H1 (cell line): ENCODE measurements at regions not wholly inside any gene's neighbourhood (a gene's known extent, or its start where the extent isn't known, plus 50 kb on each side); places are given as distances from the start of the nearest gene placed in this dataset.

Experiments
- CTCF ChIA-PET: fragments of 300-600 bp; sonication (Branson Sonifier 250); formaldehyde crosslinking; loops from one replicate; lab custom pipeline; 2021; ENCODE audit not compliant: partially characterized antibody; lab: Charles Lee
- POLR2A ChIA-PET: fragments of 300-600 bp; sonication (Branson Sonifier 250); formaldehyde crosslinking; loops from one replicate; lab custom pipeline; 2021; ENCODE audit warnings: inconsistent platforms; ENCODE audit not compliant: partially characterized antibody; lab: Charles Lee
- DNase-seq, 2 experiments: peaks; one replicate each; pipeline versions ENCODE4 v3.0.0 to v3.0.0-alpha.2; 2010 to 2022; ENCODE audit warnings: low spot score in 2 of 2, low read depth in 1 of 2, mixed read lengths in 1 of 2
- FAIRE-seq: peaks from 2 replicates; lab custom pipeline; 2011; peaks lifted over from hg19 to GRCh38; lab: Jason Lieb, UNC
- H2AFZ ChIP-seq: 2 replicates; pipeline ENCODE4 v1.8.1; 2012; ENCODE audit warnings: low read length, inconsistent platforms
- H2AK5ac ChIP-seq: 2 replicates; pipeline ENCODE4 v1.6.1; 2013; ENCODE audit warnings: low read depth, low read length
- H2BK120ac ChIP-seq: replicated peaks from 2 replicates; pipeline ENCODE3; 2013; ENCODE audit warnings: low read depth, low read length, inconsistent platforms
- H2BK12ac ChIP-seq: 2 replicates; pipeline ENCODE4 v1.6.1; 2013; ENCODE audit warnings: low read depth, low read length
- H2BK15ac ChIP-seq: 2 replicates; pipeline ENCODE4 v1.6.1; 2013; ENCODE audit warnings: low read length
- H2BK20ac ChIP-seq: 2 replicates; pipeline ENCODE4 v1.6.1; 2013; ENCODE audit warnings: low read length
- H2BK5ac ChIP-seq: 2 replicates; pipeline ENCODE4 v1.6.1; 2013; ENCODE audit warnings: low read depth, low read length
- H3K14ac ChIP-seq: 2 replicates; pipeline ENCODE4 v1.6.1; 2013; ENCODE audit warnings: inconsistent platforms; ENCODE audit not compliant: insufficient read length
- H3K18ac ChIP-seq: 2 replicates; pipeline ENCODE4 v1.6.1; 2013; ENCODE audit warnings: low read length; ENCODE audit errors: extremely low read depth
- H3K23ac ChIP-seq: 2 replicates; pipeline ENCODE4 v1.6.1; 2013; ENCODE audit warnings: inconsistent platforms; ENCODE audit not compliant: insufficient read length
- H3K23me2 ChIP-seq: 2 replicates; pipeline ENCODE4 v1.6.1; 2013; ENCODE audit warnings: low read depth, low read length
- H3K27ac ChIP-seq: 2 replicates; pipeline ENCODE4 v1.6.1; 2011; ENCODE audit warnings: low read depth, low read length, inconsistent platforms
- H3K27me3 ChIP-seq, 4 experiments: replicated peaks in 1 of 4; 1 replicate in 1 of 4; 2 replicates in 3 of 4; pipeline versions ENCODE4 v1.6.1 to v1.8.1; 2011 to 2013; ENCODE audit warnings: low read length in 3 of 4, mild to moderate bottlenecking in 3 of 4, inconsistent platforms in 2 of 4, mixed read lengths in 2 of 4, moderate library complexity in 1 of 4; ENCODE audit not compliant: control insufficient read depth in 3 of 4, insufficient read depth in 3 of 4; ENCODE audit errors: extremely low read depth in 1 of 4
- H3K36me3 ChIP-seq, 4 experiments: 2 replicates each; pipeline versions ENCODE4 v1.6.1 to v1.8.1; 2011 to 2013; ENCODE audit warnings: mild to moderate bottlenecking in 4 of 4, low read length in 3 of 4, moderate library complexity in 2 of 4, control low read depth in 1 of 4, inconsistent platforms in 1 of 4; ENCODE audit not compliant: insufficient read depth in 4 of 4, control insufficient read depth in 2 of 4
- H3K4ac ChIP-seq: replicated peaks from 2 replicates; pipeline ENCODE3; 2013; ENCODE audit warnings: low read length, low read depth, mixed read lengths, inconsistent platforms; ENCODE audit not compliant: insufficient read length
- H3K4me1 ChIP-seq, 4 experiments: replicated peaks in 1 of 4; 1 replicate in 1 of 4; 2 replicates in 3 of 4; pipeline versions ENCODE4 v1.6.1 to v1.8.1; 2011 to 2013; ENCODE audit warnings: low read length in 3 of 4, inconsistent platforms in 2 of 4, mixed read lengths in 1 of 4; ENCODE audit not compliant: insufficient read depth in 4 of 4, control insufficient read depth in 3 of 4
- H3K4me2 ChIP-seq, 2 experiments: 2 replicates each; pipeline versions ENCODE4 v1.6.1 to v1.8.1; 2011 to 2013; ENCODE audit warnings: low read depth in 2 of 2, low read length in 2 of 2, control low read depth in 1 of 2, inconsistent platforms in 1 of 2, mild to moderate bottlenecking in 1 of 2; ENCODE audit not compliant: insufficient read depth in 1 of 2
- H3K4me3 ChIP-seq, 4 experiments: fragments of 200-600, 300-600 bp in 1 of 4; sonication (generic), shearing (Covaris generic), sonication (Bioruptor Twin) in 1 of 4; 2 replicates each; pipeline versions ENCODE4 v1.5.1 to v1.8.1; 2011 to 2016; ENCODE audit warnings: low read length in 4 of 4, low read depth in 3 of 4, control low read depth in 2 of 4, inconsistent platforms in 2 of 4, mild to moderate bottlenecking in 2 of 4, mixed read lengths in 1 of 4, moderate library complexity in 1 of 4; ENCODE audit not compliant: insufficient read depth in 2 of 4; ENCODE audit errors: extremely low read depth in 1 of 4
- H3K56ac ChIP-seq: replicated peaks from 2 replicates; pipeline ENCODE3; 2013; ENCODE audit warnings: low read depth, mild to moderate bottlenecking, mixed read lengths, low read length, inconsistent platforms; ENCODE audit not compliant: insufficient read length
- H3K79me1 ChIP-seq: 2 replicates; pipeline ENCODE4 v1.6.1; 2013; ENCODE audit warnings: low read depth, low read length, control low read depth
- H3K79me2 ChIP-seq, 2 experiments: 2 replicates each; pipeline versions ENCODE4 v1.6.1 to v1.8.1; 2012 to 2013; ENCODE audit warnings: low read length in 2 of 2, mild to moderate bottlenecking in 2 of 2, inconsistent platforms in 1 of 2; ENCODE audit not compliant: insufficient read depth in 2 of 2, control insufficient read depth in 1 of 2
- H3K9ac ChIP-seq, 4 experiments: replicated peaks in 1 of 4; 1 replicate in 1 of 4; 2 replicates in 3 of 4; pipeline versions ENCODE4 v1.6.1 to v1.8.1; 2011 to 2013; ENCODE audit warnings: low read depth in 3 of 4, low read length in 3 of 4, control low read depth in 2 of 4, mild to moderate bottlenecking in 2 of 4, moderate library complexity in 2 of 4, inconsistent platforms in 1 of 4; ENCODE audit errors: extremely low read depth in 1 of 4
- H3K9me3 ChIP-seq, 2 experiments: 2 replicates each; pipeline versions ENCODE4 v1.6.1 to v1.8.1; 2012 to 2013; ENCODE audit warnings: mild to moderate bottlenecking in 2 of 2, moderate library complexity in 2 of 2, control low read depth in 1 of 2, inconsistent platforms in 1 of 2, low read depth in 1 of 2, low read length in 1 of 2, mixed read lengths in 1 of 2; ENCODE audit not compliant: insufficient read depth in 2 of 2
- H4K20me1 ChIP-seq, 2 experiments: replicated peaks in 1 of 2; 2 replicates each; pipeline versions ENCODE3 to v1.8.1; 2011 to 2013; ENCODE audit warnings: inconsistent platforms in 2 of 2, low read length in 2 of 2, mild to moderate bottlenecking in 1 of 2; ENCODE audit not compliant: insufficient read depth in 2 of 2, control insufficient read depth in 1 of 2
- H4K5ac ChIP-seq: 2 replicates; pipeline ENCODE4 v1.6.1; 2013; ENCODE audit warnings: low read length, low read depth, mixed read lengths, inconsistent platforms; ENCODE audit not compliant: insufficient read length
- H4K8ac ChIP-seq: 2 replicates; pipeline ENCODE4 v1.8.0; 2013; ENCODE audit warnings: mild to moderate bottlenecking, moderate library complexity, low read length, inconsistent platforms; ENCODE audit not compliant: insufficient read depth; ENCODE audit errors: extremely low read depth
- H4K91ac ChIP-seq: replicated peaks from 2 replicates; pipeline ENCODE3; 2013; ENCODE audit warnings: low read length, mixed read lengths, inconsistent platforms; ENCODE audit not compliant: insufficient read length
- BCL11A ChIP-seq, 2 experiments: IDR thresholded peaks; one replicate each; pipeline ENCODE4 v1.6.1; 2011; ENCODE audit warnings: low read depth in 2 of 2, low read length in 2 of 2, mild to moderate bottlenecking in 2 of 2
- EZH2 ChIP-seq: fragments of 200-600 bp; sonication (generic); IDR thresholded peaks from 2 replicates; pipeline ENCODE4 v1.7.1; 2012; ENCODE audit warnings: low read depth, mild to moderate bottlenecking, moderate library complexity, low read length, inconsistent platforms; ENCODE audit not compliant: severe bottlenecking
- FOSL1 ChIP-seq: IDR thresholded peaks from 2 replicates; pipeline ENCODE4 v1.6.1; 2011; ENCODE audit warnings: mild to moderate bottlenecking, low read depth, low read length, moderate library complexity; ENCODE audit not compliant: insufficient read depth
- POLR2A ChIP-seq, 2 experiments: IDR thresholded peaks; 1 replicate in 1 of 2; 2 replicates in 1 of 2; pipeline ENCODE4 v1.6.1; 2011; ENCODE audit warnings: low read depth in 2 of 2, low read length in 2 of 2, mild to moderate bottlenecking in 2 of 2; ENCODE audit errors: control extremely low read depth in 1 of 2
- SIN3A ChIP-seq, 2 experiments: IDR thresholded peaks in 1 of 2; conservative IDR thresholded peaks in 1 of 2; 2 replicates each; pipeline ENCODE4 v1.6.1; 2011 to 2012; ENCODE audit warnings: low read length in 2 of 2, improper control_type of control experiment in 1 of 2, low read depth in 1 of 2, mild to moderate bottlenecking in 1 of 2
- SIX5 ChIP-seq: IDR thresholded peaks from 2 replicates; pipeline ENCODE4 v1.6.1; 2011; ENCODE audit warnings: mild to moderate bottlenecking, low read depth, low read length
- WGBS, 2 experiments: shearing (Covaris generic) in 1 of 2; methylation state at CpG; one replicate each; pipeline versions ENCODE4 v1.1.6 to v1.1.7; 2013 to 2015; ENCODE audit warnings: low lambda C conversion rate in 2 of 2, mixed read lengths in 2 of 2, inconsistent platforms in 1 of 2, low coverage in 1 of 2, missing lambda C conversion rate in 1 of 2; ENCODE audit not compliant: insufficient replicate concordance in 2 of 2, insufficient coverage in 1 of 2, insufficient read length in 1 of 2; ENCODE audit errors: extremely low coverage in 1 of 2, missing lambda C conversion rate in 1 of 2; 5-methylcytosine and 5-hydroxymethylcytosine counted together
- TF ChIP-seq, protein P1 (sequence below): IDR thresholded peaks from 2 replicates; pipeline ENCODE4 v1.6.1; 2011; ENCODE audit warnings: low read length, improper control_type of control experiment

DNA sequence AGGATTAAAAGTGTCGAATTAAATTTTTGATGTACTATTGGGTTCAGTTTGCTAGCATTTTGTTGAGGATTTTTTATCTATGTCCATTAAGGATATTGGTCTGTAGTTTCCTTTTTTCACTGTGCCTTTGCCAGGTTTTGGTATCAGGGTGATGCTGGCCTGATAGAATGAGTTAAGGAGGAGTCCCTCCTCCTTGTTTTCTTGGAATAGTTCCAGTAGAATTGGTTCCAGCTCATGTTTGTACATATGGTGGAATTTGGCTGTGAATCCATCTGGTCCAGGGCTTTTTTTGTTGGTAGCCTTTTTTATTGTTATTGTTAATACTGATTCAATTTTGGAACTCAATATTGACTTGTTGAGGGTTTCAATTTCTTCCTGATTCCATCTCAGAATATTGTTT, 141.8 kb downstream of the SIM1 start:
- DNase-seq (no peak), FAIRE-seq (no peak)
- H3K27me3 ChIP-seq: no peaks in the 10 kb centered on the region
- H4K91ac ChIP-seq: no peak overlapping the region
- no peak overlapping the region for H3K23ac ChIP-seq
- H2BK15ac ChIP-seq: no peak overlapping the region
- no peak overlapping the region for H3K14ac ChIP-seq
- no peaks in the 10 kb centered on the region for H3K9me3 ChIP-seq
- POLR2A ChIA-PET: no interaction called here
- H3K4me3 ChIP-seq: no peak overlapping the region
- H3K79me2 ChIP-seq: no peaks in the 10 kb centered on the region
- H4K5ac ChIP-seq: no peak overlapping the region
- no peak overlapping the region for H3K18ac ChIP-seq
- H3K4me1 ChIP-seq: no peaks in the 10 kb centered on the region
- no peak overlapping the region for H4K8ac ChIP-seq
- H3K27ac ChIP-seq: no peak overlapping the region
- H3K9ac ChIP-seq: no peak overlapping the region
- H3K56ac ChIP-seq: no peak overlapping the region
- no peaks in the 10 kb centered on the region for H4K20me1 ChIP-seq
- no peaks in the 10 kb centered on the region for H3K36me3 ChIP-seq
- no peak overlapping the region for H2AFZ ChIP-seq
- 88% methylated on average over 1 of the region's 1 CpG; no CpG with 5 or more reads in 1 of the 2 experiments for WGBS, 2 experiments
- H3K23me2 ChIP-seq: no peaks in the 10 kb centered on the region; the same call in 1 of the 2 replicates
- no peaks in the 10 kb centered on the region for H3K79me1 ChIP-seq
- no peak overlapping the region for H2AK5ac ChIP-seq
- H2BK5ac ChIP-seq: no peak overlapping the region
- no peak overlapping the region for H3K4me2 ChIP-seq
- H3K4ac ChIP-seq: no peak overlapping the region
- H2BK12ac ChIP-seq: no peak overlapping the region
- CTCF ChIA-PET: interaction anchor here (1.0 to 1.3 kb wide), 2 partner anchors 10 to 138 kb away, joined by 3 to 4 read pairs; no protein-coding TSS in a partner anchor
- H2BK20ac ChIP-seq: no peak overlapping the region
- H2BK120ac ChIP-seq: no peak overlapping the region
- no peak for TF ChIP-seq POLR2A (IDR thresholded peaks at IDR 0.05; ENCODE audit: control extremely low read depth in 1 of 2, low read depth in 2 of 2, low read length in 2 of 2)
- TF ChIP-seq SIX5: no peak
- no peak for TF ChIP-seq FOSL1
- TF ChIP-seq SIN3A (conservative IDR thresholded peaks at IDR 0.05 in 1 of 2, IDR thresholded peaks at IDR 0.05 in 1 of 2; ENCODE audit: low read depth in 1 of 2, low read length in 2 of 2): no peak
- TF ChIP-seq, protein P1, sequence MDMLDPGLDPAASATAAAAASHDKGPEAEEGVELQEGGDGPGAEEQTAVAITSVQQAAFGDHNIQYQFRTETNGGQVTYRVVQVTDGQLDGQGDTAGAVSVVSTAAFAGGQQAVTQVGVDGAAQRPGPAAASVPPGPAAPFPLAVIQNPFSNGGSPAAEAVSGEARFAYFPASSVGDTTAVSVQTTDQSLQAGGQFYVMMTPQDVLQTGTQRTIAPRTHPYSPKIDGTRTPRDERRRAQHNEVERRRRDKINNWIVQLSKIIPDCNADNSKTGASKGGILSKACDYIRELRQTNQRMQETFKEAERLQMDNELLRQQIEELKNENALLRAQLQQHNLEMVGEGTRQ: no peak
- TF ChIP-seq BCL11A (IDR thresholded peaks at IDR 0.05; ENCODE audit: low read depth in 2 of 2, low read length in 2 of 2): no peak
- TF ChIP-seq EZH2: no peak
